Pancreas (tissue), 10 donors: ENCODE measurements at regions not wholly inside any gene's neighbourhood (a gene's known extent, or its start where the extent isn't known, plus 50 kb on each side); places are given as distances from the start of the nearest gene placed in this dataset.

Experiments
- ATAC-seq, 4 donors: fragments of 200-7000 bp; cut with Tn5 transposase; one replicate each; pipeline versions ENCODE4 v1.8.0 to v1.9.1; 2020; ENCODE audit warnings: mild to moderate bottlenecking in 4 of 4, moderate library complexity in 4 of 4
- DNase-seq, 6 donors: peaks; one replicate each; pipeline ENCODE4 v3.0.0-alpha.2; 2020
- FAIRE-seq: peaks from 2 replicates; lab custom pipeline; 2012; peaks lifted over from hg19 to GRCh38; lab: Jason Lieb, UNC
- H3K27ac ChIP-seq, 4 donors: fragments of 200-600 bp; sonication (generic); 1 replicate in 3 of 4; 2 replicates in 1 of 4; pipeline versions ENCODE4 v1.5.0 to v1.8.0; 2020
- H3K27me3 ChIP-seq, 4 donors: fragments of 200-600 bp; one replicate each; pipeline ENCODE4 v1.8.0; 2021
- H3K36me3 ChIP-seq, 3 donors: fragments of 200-600 bp; sonication (generic) in 1 of 3; one replicate each; pipeline versions ENCODE4 v1.5.0 to v1.8.0; 2020 to 2021
- H3K4me1 ChIP-seq, 3 donors: fragments of 200-600 bp; one replicate each; pipeline ENCODE4 v1.8.0; 2021
- H3K4me3 ChIP-seq, 4 donors: fragments of 200-600 bp; sonication (generic) in 2 of 4; one replicate each; pipeline versions ENCODE4 v1.5.0 to v1.8.0; 2020 to 2021
- H3K9me3 ChIP-seq, 4 donors: fragments of 200-600 bp; one replicate each; pipeline ENCODE4 v1.8.0; 2021
- CTCF ChIP-seq, 4 donors: fragments of 200-600 bp; sonication (generic) in 3 of 4; IDR thresholded peaks; one replicate each; pipeline versions ENCODE4 v1.5.0 to v1.8.0; 2021; ENCODE audit warnings: antibody characterized with exemption in 4 of 4
- WGBS, 2 donors: extraction: QIAGEN DNeasy Blood & Tissue Kit; methylation state at CpG; one replicate each; pipeline ENCODE4 v1.1.7; 2013; 5-methylcytosine and 5-hydroxymethylcytosine counted together
- intact Hi-C, 3 donors: fragments of 100-400 bp; cut with DNase I; formaldehyde crosslinking; loops; one replicate each; pipeline versions ENCODE4 v1.11.1 to v1.14.2; 2022
- donor health status: healthy with polysubstance abuse.
- donor health status: DM: no; HTN: no; CAD: no; lungs with moderate emphysema.
- donor health status: DM: no; HTN: no; CAD: no.
- donor health status: control.
- donor health status: control.
- donor health status: Bipolar disorder and iron deficiency.
- donor health status: DM: yes; HTN: yes; CAD: no.
- donor health status: DM: no; HTN: no; CAD: no.
- donor health status: DM: no; HTN: no; CAD: no.
- donor health status: DM: yes; HTN: yes; CAD: no.

GRCh38 chr1:101546885-101547284 lies 310.1 kb downstream of the S1PR1 start:
- no peak overlapping the region for H3K27ac ChIP-seq
- no peaks in the 10 kb centered on the region for H3K36me3 ChIP-seq
- H3K4me3 ChIP-seq, result no peak overlapping the region
- FAIRE-seq (no peak), ATAC-seq (no peak), DNase-seq (no peak)
- 0% methylated on average over 1 of the region's 1 CpG for WGBS, 2 donors
- H3K9me3 ChIP-seq, result no peaks in the 10 kb centered on the region
- intact Hi-C loops, result no loop called here
- no peaks in the 10 kb centered on the region for H3K27me3 ChIP-seq
- no peak for TF ChIP-seq CTCF (IDR thresholded peaks at IDR 0.05)
- H3K4me1 ChIP-seq, result no peaks in the 10 kb centered on the region

DNA sequence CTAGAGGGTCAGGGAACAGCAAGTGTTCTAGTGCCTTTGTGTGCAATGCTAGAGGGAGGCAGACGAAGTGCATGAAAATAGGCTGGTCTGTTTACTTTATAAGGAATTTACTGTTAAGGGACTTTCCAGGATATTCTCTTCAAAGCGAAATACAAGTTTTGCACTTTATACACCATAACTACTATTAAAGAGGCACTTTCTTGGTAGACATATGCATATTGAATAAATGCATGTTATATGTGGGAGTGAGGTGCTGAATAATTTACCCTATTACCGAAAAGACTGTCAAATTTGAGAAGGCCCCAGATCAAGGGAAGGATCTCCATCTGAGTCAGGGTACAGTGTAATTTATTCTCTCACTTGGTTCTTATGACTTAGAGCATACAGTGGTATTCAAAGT lies 310.5 kb downstream of the S1PR1 start:
- no peak for FAIRE-seq
- intact Hi-C loops, result no loop called here

DNA sequence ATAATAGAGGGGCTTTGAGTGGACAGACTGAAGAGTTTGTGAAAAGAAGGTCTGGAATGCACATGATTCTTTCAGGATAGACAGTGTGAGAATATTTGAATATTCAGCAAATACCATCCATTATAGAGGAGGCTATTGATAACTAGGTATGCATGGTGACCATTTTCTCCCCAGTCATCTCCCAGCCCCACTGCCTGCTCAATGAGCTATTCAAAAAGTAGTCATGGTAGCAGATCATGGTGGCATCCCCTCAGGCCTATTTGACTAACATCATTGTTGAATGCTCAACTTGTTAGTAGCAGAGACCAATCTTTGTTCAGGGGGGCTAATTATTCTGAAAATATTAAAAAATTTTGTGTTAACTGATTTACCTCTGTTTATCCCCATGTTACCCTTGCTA lies 311.6 kb downstream of the S1PR1 start:
- Histone ChIP-seq H3K4me1 (no peaks in the 10 kb centered on the region), H3K9me3 (no peaks in the 10 kb centered on the region), H3K27ac (no peak overlapping the region), H3K27me3 (no peaks in the 10 kb centered on the region), H3K36me3 (no peaks in the 10 kb centered on the region), H3K4me3 (no peak overlapping the region)
- no peak for TF ChIP-seq CTCF (IDR thresholded peaks at IDR 0.05)
- FAIRE-seq, result no peak
- no peak for DNase-seq
- intact Hi-C loops, result no loop called here
- ATAC-seq, result no peak

More for the DNA sequence above, 310.5 kb downstream of the S1PR1 start:
- no peaks in the 10 kb centered on the region for H3K9me3 ChIP-seq
- no peaks in the 10 kb centered on the region for H3K4me1 ChIP-seq
- H3K27ac ChIP-seq, result no peak overlapping the region
- no peaks in the 10 kb centered on the region for H3K27me3 ChIP-seq
- no peaks in the 10 kb centered on the region for H3K36me3 ChIP-seq
- no peak overlapping the region for H3K4me3 ChIP-seq
- DNase-seq (no peak), ATAC-seq (no peak)
- no peak for TF ChIP-seq CTCF (IDR thresholded peaks at IDR 0.05)
- 46 to 60% methylated on average over 3 of the region's 3 CpGs for WGBS, 2 donors

- no peak for FAIRE-seq
- intact Hi-C loops, result no loop called here
- Histone ChIP-seq H3K4me1 (no peaks in the 10 kb centered on the region), H3K27ac (no peak overlapping the region), H3K4me3 (no peak overlapping the region), H3K36me3 (no peaks in the 10 kb centered on the region), H3K27me3 (no peaks in the 10 kb centered on the region), H3K9me3 (no peaks in the 10 kb centered on the region)
- no peak for DNase-seq
- 81 to 84% methylated on average over 1 of the region's 1 CpG for WGBS, 2 donors
- TF ChIP-seq CTCF (IDR thresholded peaks at IDR 0.05), result no peak
- no peak for ATAC-seq
Observed at GRCh38 chr1:101550581-101550980, 313.8 kb downstream of the S1PR1 start.

DNA sequence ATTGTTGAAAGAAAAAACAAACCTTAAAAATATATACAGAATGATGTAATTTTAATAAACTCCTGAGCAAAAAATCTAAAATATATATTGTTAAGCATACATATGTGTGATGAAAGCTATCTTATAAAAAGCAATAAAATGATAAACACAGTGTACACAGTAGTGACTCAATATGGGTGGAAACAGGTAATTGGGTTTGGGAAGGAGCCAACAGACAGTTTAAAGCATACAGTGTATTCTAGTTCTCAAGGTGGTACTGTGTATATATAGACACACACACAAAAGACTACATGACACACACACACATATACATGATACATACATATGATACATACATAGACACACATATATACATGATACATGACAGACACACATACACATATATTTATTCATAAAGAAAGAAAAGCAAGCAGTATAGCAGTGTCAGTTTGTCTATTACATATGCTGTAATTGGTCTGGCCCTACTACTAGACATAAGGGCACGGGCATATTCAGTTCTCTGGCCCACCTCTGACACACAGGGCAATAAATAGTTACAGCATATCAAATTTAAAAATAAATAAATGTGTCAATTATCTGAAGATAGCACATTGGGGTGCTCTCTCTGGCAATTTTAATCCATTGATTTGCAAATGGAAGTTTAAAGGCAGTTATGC lies 330.2 kb downstream of the S1PR1 start:
- ATAC-seq (peak in 1 of 4 donors; percentile 12), DNase-seq (no peak), FAIRE-seq (peak; percentile 32)
- Histone ChIP-seq H3K4me3 (no peak overlapping the region), H3K27me3 (peaks cover 0 to 4% (median 0%) of the 10 kb centered on the region in 4 donors), H3K9me3 (no peaks in the 10 kb centered on the region), H3K27ac (no peak overlapping the region), H3K36me3 (no peaks in the 10 kb centered on the region), H3K4me1 (no peaks in the 10 kb centered on the region)
- WGBS, 2 donors, result 89% methylated on average over 1 of the region's 1 CpG
- intact Hi-C loops, result no loop called here
- TF ChIP-seq CTCF (IDR thresholded peaks at IDR 0.05), result no peak
